ENCODE measurements at regions not wholly inside any gene's neighbourhood (a gene's known extent, or its start where the extent isn't known, plus 50 kb on each side); places are given as distances from the start of the nearest gene placed in this dataset.

- TF ChIP-seq CSRNP3 (CRISPR knock-in tag; IDR thresholded peaks at IDR 0.05) (no peak), ZNF70 (CRISPR knock-in tag; IDR thresholded peaks at IDR 0.05) (no peak), CREB5 (CRISPR knock-in tag; IDR thresholded peaks at IDR 0.05; ENCODE audit: low read depth) (no peak), CSDC2 (CRISPR knock-in tag; IDR thresholded peaks at IDR 0.05) (no peak), ZFP30 (CRISPR knock-in tag; IDR thresholded peaks at IDR 0.05) (no peak), POU6F1 (CRISPR knock-in tag; IDR thresholded peaks at IDR 0.05; ENCODE audit: borderline replicate concordance, low read depth) (no peak), ARNTL (CRISPR knock-in tag; IDR thresholded peaks at IDR 0.05; ENCODE audit: borderline replicate concordance, low read depth) (no peak), ESRRG (CRISPR knock-in tag; IDR thresholded peaks at IDR 0.05) (no peak)
- peak; percentile 55 for ATAC-seq
Observed at GRCh38 chr4:20506827-20507226, 193.4 kb upstream of the PACRGL start.

GRCh38 chr4:20509315-20509714 lies 190.9 kb upstream of the PACRGL start:
- TF ChIP-seq ZFP30 (CRISPR knock-in tag; IDR thresholded peaks at IDR 0.05) (no peak), CREB5 (CRISPR knock-in tag; IDR thresholded peaks at IDR 0.05; ENCODE audit: low read depth) (no peak), OSR1 (CRISPR knock-in tag; IDR thresholded peaks at IDR 0.05) (no peak), TOX (CRISPR knock-in tag; IDR thresholded peaks at IDR 0.05; ENCODE audit: borderline replicate concordance) (no peak), TSHZ2 (CRISPR knock-in tag; IDR thresholded peaks at IDR 0.05) (no peak), CSRNP3 (CRISPR knock-in tag; IDR thresholded peaks at IDR 0.05) (no peak), ISL1 (CRISPR knock-in tag; IDR thresholded peaks at IDR 0.05) (no peak), BACH2 (CRISPR knock-in tag; IDR thresholded peaks at IDR 0.05; ENCODE audit: borderline replicate concordance) (no peak), GLIS3 (CRISPR knock-in tag; IDR thresholded peaks at IDR 0.05) (no peak), ESRRG (CRISPR knock-in tag; IDR thresholded peaks at IDR 0.05) (no peak), RARB (CRISPR knock-in tag; IDR thresholded peaks at IDR 0.05) (no peak), TCF4 (CRISPR knock-in tag; IDR thresholded peaks at IDR 0.05; ENCODE audit: borderline replicate concordance) (no peak), ARNTL (CRISPR knock-in tag; IDR thresholded peaks at IDR 0.05; ENCODE audit: borderline replicate concordance, low read depth) (no peak), CSDC2 (CRISPR knock-in tag; IDR thresholded peaks at IDR 0.05) (no peak), ZNF8 (CRISPR knock-in tag; IDR thresholded peaks at IDR 0.05) (no peak), ZNF565 (CRISPR knock-in tag; conservative IDR thresholded peaks at IDR 0.05; ENCODE audit: low read depth) (no peak), POU6F1 (CRISPR knock-in tag; IDR thresholded peaks at IDR 0.05; ENCODE audit: borderline replicate concordance, low read depth) (no peak), SNAI2 (CRISPR knock-in tag; IDR thresholded peaks at IDR 0.05) (no peak), ZNF70 (CRISPR knock-in tag; IDR thresholded peaks at IDR 0.05) (no peak)
- no peak for ATAC-seq
